ENCODE measurements at regions not wholly inside any gene's neighbourhood (a gene's known extent, or its start where the extent isn't known, plus 50 kb on each side); places are given as distances from the start of the nearest gene placed in this dataset.

- Histone ChIP-seq H3K4me3 (ENCODE audit: low read depth, low read length) (no peak overlapping the region), H3K27ac (ENCODE audit: low read depth, low read length) (no peak overlapping the region), H3K9me3 (ENCODE audit: control insufficient read depth, insufficient read depth, low read length) (no peaks in the 10 kb centered on the region; the same call in 1 of the 2 replicates), H3K27me3 (ENCODE audit: control insufficient read depth, insufficient read depth, low read length) (no peaks in the 10 kb centered on the region)
- no peak for TF ChIP-seq CTCF (IDR thresholded peaks at IDR 0.05; ENCODE audit: low read depth, low read length)
- CTCF ChIA-PET, result interaction anchor here (0.8 to 2.0 kb wide), 4 partner anchors 65 to 629 kb away, joined by 3 to 4 read pairs (median 4); no protein-coding TSS in a partner anchor
- no peak for DNase-seq (ENCODE audit: low read depth, low spot score)
- POLR2A ChIA-PET, result interaction anchor here (0.6 kb wide), 1 partner anchor 210 kb away, joined by 3 read pairs; no protein-coding TSS in a partner anchor
Observed at GRCh38 chr17:71395901-71396300, 724.9 kb upstream of the SOX9 start.

- no peak for TF ChIP-seq CTCF (IDR thresholded peaks at IDR 0.05; ENCODE audit: low read depth, low read length)
- no peak for DNase-seq (ENCODE audit: low read depth, low spot score)
- CTCF ChIA-PET, result interaction anchor here (0.8 to 2.0 kb wide), 2 partner anchors 77 to 630 kb away, joined by 4 read pairs; no protein-coding TSS in a partner anchor
- H3K27ac ChIP-seq (ENCODE audit: low read depth, low read length), result no peak overlapping the region
- no peaks in the 10 kb centered on the region for H3K27me3 ChIP-seq (ENCODE audit: control insufficient read depth, insufficient read depth, low read length)
- POLR2A ChIA-PET, result no interaction called here
- H3K9me3 ChIP-seq (ENCODE audit: control insufficient read depth, insufficient read depth, low read length), result no peaks in the 10 kb centered on the region; the same call in 1 of the 2 replicates
- no peak overlapping the region for H3K4me3 ChIP-seq (ENCODE audit: low read depth, low read length)
Observed at GRCh38 chr17:71396711-71397110, 724.1 kb upstream of the SOX9 start.

GRCh38 chr17:71398025-71398424 is 722.8 kb upstream of the SOX9 start:
- POLR2A ChIA-PET, result no interaction called here

GRCh38 chr17:71398800-71399219 is 722.0 kb upstream of the SOX9 start:
- TF ChIP-seq CTCF (IDR thresholded peaks at IDR 0.05; ENCODE audit: low read depth, low read length), result no peak
- ChIA-PET POLR2A (interaction anchor here (0.7 kb wide), 1 partner anchor 14 kb away, joined by 3 read pairs; no protein-coding TSS in a partner anchor), CTCF (no interaction called here)
- Histone ChIP-seq H3K4me3 (ENCODE audit: low read depth, low read length) (no peak overlapping the region), H3K27ac (ENCODE audit: low read depth, low read length) (no peak overlapping the region), H3K9me3 (ENCODE audit: control insufficient read depth, insufficient read depth, low read length) (no peaks in the 10 kb centered on the region; the same call in 1 of the 2 replicates), H3K27me3 (ENCODE audit: control insufficient read depth, insufficient read depth, low read length) (no peaks in the 10 kb centered on the region)
- DNase-seq (ENCODE audit: low read depth, low spot score), result no peak

More at GRCh38 chr17:71398025-71398424, 722.8 kb upstream of the SOX9 start:
- no peak for TF ChIP-seq CTCF (IDR thresholded peaks at IDR 0.05; ENCODE audit: low read depth, low read length)
- Histone ChIP-seq H3K9me3 (ENCODE audit: control insufficient read depth, insufficient read depth, low read length) (no peaks in the 10 kb centered on the region; the same call in 1 of the 2 replicates), H3K27ac (ENCODE audit: low read depth, low read length) (no peak overlapping the region), H3K27me3 (ENCODE audit: control insufficient read depth, insufficient read depth, low read length) (no peaks in the 10 kb centered on the region), H3K4me3 (ENCODE audit: low read depth, low read length) (no peak overlapping the region)
- DNase-seq (ENCODE audit: low read depth, low spot score), result no peak
- CTCF ChIA-PET, result interaction anchor here (1.1 kb wide), 1 partner anchor 15 kb away, joined by 3 read pairs; no protein-coding TSS in a partner anchor

- ChIA-PET POLR2A (interaction anchor here (0.7 kb wide), 1 partner anchor 13 kb away, joined by 3 read pairs; no protein-coding TSS in a partner anchor), CTCF (no interaction called here)
- DNase-seq (ENCODE audit: low read depth, low spot score), result no peak
Observed at GRCh38 chr17:71399221-71399620, 721.6 kb upstream of the SOX9 start.

More at GRCh38 chr17:71399221-71399620, 721.6 kb upstream of the SOX9 start:
- Histone ChIP-seq H3K9me3 (ENCODE audit: control insufficient read depth, insufficient read depth, low read length) (no peaks in the 10 kb centered on the region; the same call in 1 of the 2 replicates), H3K4me3 (ENCODE audit: low read depth, low read length) (no peak overlapping the region), H3K27ac (ENCODE audit: low read depth, low read length) (no peak overlapping the region), H3K27me3 (ENCODE audit: control insufficient read depth, insufficient read depth, low read length) (no peaks in the 10 kb centered on the region)
- TF ChIP-seq CTCF (IDR thresholded peaks at IDR 0.05; ENCODE audit: low read depth, low read length), result no peak

All from AG04450 (cell line).